Breast epithelium (tissue), 3 donors: ENCODE measurements at regions not wholly inside any gene's neighbourhood (a gene's known extent, or its start where the extent isn't known, plus 50 kb on each side); places are given as distances from the start of the nearest gene placed in this dataset.

ENCODE experiments used
- CTCF ChIP-seq, 3 donors: fragments of 450-650 bp; IDR thresholded peaks; one replicate each; pipeline ENCODE4 v1.5.1; 2016 to 2017; ENCODE audit warnings: antibody characterized with exemption in 3 of 3, mild to moderate bottlenecking in 3 of 3, moderate library complexity in 3 of 3
- POLR2A ChIP-seq: fragments of 450-650 bp; IDR thresholded peaks from one replicate; pipeline ENCODE4 v1.6.1; 2016; ENCODE audit warnings: antibody characterized with exemption, mild to moderate bottlenecking, moderate library complexity
- POLR2AphosphoS5 ChIP-seq, 3 donors: sonication (generic); formaldehyde crosslinking; IDR thresholded peaks; one replicate each; pipeline ENCODE4 v1.6.1; 2017; ENCODE audit warnings: antibody characterized with exemption in 3 of 3

- TF ChIP-seq CTCF (IDR thresholded peaks at IDR 0.05) (no peak), POLR2A (no peak), POLR2AphosphoS5 (IDR thresholded peaks at IDR 0.05) (no peak)
These were observed 105.3 kb upstream of the FAM98A start for GRCh38 chr2:33704406-33704855.
